ENCODE measurements at regions not wholly inside any gene's neighbourhood (a gene's known extent, or its start where the extent isn't known, plus 50 kb on each side); places are given as distances from the start of the nearest gene placed in this dataset.

DNA sequence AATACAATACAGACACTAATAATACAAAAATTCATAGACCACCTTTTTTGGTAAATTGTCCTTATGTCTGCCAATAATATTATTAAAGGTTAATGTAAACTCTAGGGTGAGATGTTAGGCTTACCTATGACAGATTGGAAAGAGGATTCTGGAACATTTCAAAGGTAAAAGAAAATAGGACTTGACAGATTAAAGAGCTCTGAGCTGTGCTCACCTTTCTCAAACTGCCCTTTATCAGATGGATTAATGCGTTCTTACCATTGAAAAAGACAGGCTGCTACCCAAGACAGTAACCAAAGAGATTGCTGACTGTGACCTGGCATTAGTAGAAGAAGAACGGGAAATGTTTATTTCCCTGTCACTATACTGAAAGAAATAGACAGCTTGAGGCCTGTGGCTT is 156.1 kb upstream of the MRPS30 start:
- H3K9ac ChIP-seq, result no peak overlapping the region
- H3K27me3 ChIP-seq, result no peaks in the 10 kb centered on the region
- no peaks in the 10 kb centered on the region for H3K9me3 ChIP-seq (ENCODE audit: low read depth)
- Mint-ChIP-seq H3K36me3 (peaks cover 8% of the 10 kb centered on the region), H3K27me3 (ENCODE audit: insufficient read depth, low read depth) (no peaks in the 10 kb centered on the region), H3K4me3 (no peak overlapping the region), H3K9me3 (peaks cover 23% of the 10 kb centered on the region), H3K4me1 (no peaks in the 10 kb centered on the region), H3K27ac (no peak overlapping the region)
- H4K20me1 ChIP-seq (ENCODE audit: low read depth), result no peaks in the 10 kb centered on the region
- no peaks in the 10 kb centered on the region for H3K36me3 ChIP-seq
- H3K27ac ChIP-seq, result no peak overlapping the region
- H3K4me2 ChIP-seq, result no peak overlapping the region
- H3K4me3 ChIP-seq, result no peak overlapping the region
- H2AFZ ChIP-seq (replicated peaks), result no peak overlapping the region
- no peaks in the 10 kb centered on the region for H3K79me2 ChIP-seq (ENCODE audit: low read depth)
- no peaks in the 10 kb centered on the region for H3F3A ChIP-seq (ENCODE audit: low read depth)
- H3K4me1 ChIP-seq, result no peaks in the 10 kb centered on the region
- no peak for TF ChIP-seq EZH2phosphoT487 (IDR thresholded peaks at IDR 0.05)
- TF ChIP-seq EZH2 (IDR thresholded peaks at IDR 0.05), result no peak
- TF ChIP-seq, protein P1, sequence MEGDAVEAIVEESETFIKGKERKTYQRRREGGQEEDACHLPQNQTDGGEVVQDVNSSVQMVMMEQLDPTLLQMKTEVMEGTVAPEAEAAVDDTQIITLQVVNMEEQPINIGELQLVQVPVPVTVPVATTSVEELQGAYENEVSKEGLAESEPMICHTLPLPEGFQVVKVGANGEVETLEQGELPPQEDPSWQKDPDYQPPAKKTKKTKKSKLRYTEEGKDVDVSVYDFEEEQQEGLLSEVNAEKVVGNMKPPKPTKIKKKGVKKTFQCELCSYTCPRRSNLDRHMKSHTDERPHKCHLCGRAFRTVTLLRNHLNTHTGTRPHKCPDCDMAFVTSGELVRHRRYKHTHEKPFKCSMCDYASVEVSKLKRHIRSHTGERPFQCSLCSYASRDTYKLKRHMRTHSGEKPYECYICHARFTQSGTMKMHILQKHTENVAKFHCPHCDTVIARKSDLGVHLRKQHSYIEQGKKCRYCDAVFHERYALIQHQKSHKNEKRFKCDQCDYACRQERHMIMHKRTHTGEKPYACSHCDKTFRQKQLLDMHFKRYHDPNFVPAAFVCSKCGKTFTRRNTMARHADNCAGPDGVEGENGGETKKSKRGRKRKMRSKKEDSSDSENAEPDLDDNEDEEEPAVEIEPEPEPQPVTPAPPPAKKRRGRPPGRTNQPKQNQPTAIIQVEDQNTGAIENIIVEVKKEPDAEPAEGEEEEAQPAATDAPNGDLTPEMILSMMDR (IDR thresholded peaks at IDR 0.05), result no peak
- DNase-seq (ENCODE audit: low spot score), result no peak

GRCh38 chr5:44646016-44646415 is 162.7 kb upstream of the MRPS30 start:
- no peaks in the 10 kb centered on the region for H3K9me3 Mint-ChIP-seq
- no peak overlapping the region for H3K4me3 ChIP-seq
- peaks cover 9% of the 10 kb centered on the region for H3K4me1 Mint-ChIP-seq
- H3K9me3 ChIP-seq (ENCODE audit: low read depth), result no peaks in the 10 kb centered on the region
- H3K4me3 Mint-ChIP-seq, result no peak overlapping the region
- no peaks in the 10 kb centered on the region for H3K36me3 Mint-ChIP-seq
- H3K27ac Mint-ChIP-seq, result no peak overlapping the region
- H3K4me1 ChIP-seq, result peaks cover 3% of the 10 kb centered on the region
- no peak overlapping the region for H2AFZ ChIP-seq (replicated peaks)
- H4K20me1 ChIP-seq (ENCODE audit: low read depth), result no peaks in the 10 kb centered on the region
- no peaks in the 10 kb centered on the region for H3F3A ChIP-seq (ENCODE audit: low read depth)
- TF ChIP-seq, protein P1 (IDR thresholded peaks at IDR 0.05), result no peak
- TF ChIP-seq EZH2phosphoT487 (IDR thresholded peaks at IDR 0.05) (no peak), EZH2 (IDR thresholded peaks at IDR 0.05) (no peak)
- H3K27me3 ChIP-seq, result no peaks in the 10 kb centered on the region
- no peaks in the 10 kb centered on the region for H3K27me3 Mint-ChIP-seq (ENCODE audit: insufficient read depth, low read depth)
- H3K79me2 ChIP-seq (ENCODE audit: low read depth), result no peaks in the 10 kb centered on the region
- no peak overlapping the region for H3K4me2 ChIP-seq
- no peak overlapping the region for H3K9ac ChIP-seq
- H3K36me3 ChIP-seq, result no peaks in the 10 kb centered on the region
- no peak overlapping the region for H3K27ac ChIP-seq
- DNase-seq (ENCODE audit: low spot score), result peak; percentile 43

GRCh38 chr5:44645502-44645901 is 163.2 kb upstream of the MRPS30 start:
- Histone ChIP-seq H4K20me1 (ENCODE audit: low read depth) (no peaks in the 10 kb centered on the region), H3K79me2 (ENCODE audit: low read depth) (no peaks in the 10 kb centered on the region), H3K27me3 (no peaks in the 10 kb centered on the region), H3K9ac (no peak overlapping the region), H3K4me1 (peaks cover 3% of the 10 kb centered on the region), H3F3A (ENCODE audit: low read depth) (no peaks in the 10 kb centered on the region), H3K36me3 (no peaks in the 10 kb centered on the region), H3K4me3 (no peak overlapping the region), H3K4me2 (no peak overlapping the region), H2AFZ (replicated peaks) (no peak overlapping the region), H3K9me3 (ENCODE audit: low read depth) (no peaks in the 10 kb centered on the region), H3K27ac (no peak overlapping the region)
- no peak for DNase-seq (ENCODE audit: low spot score)
- H3K4me1 Mint-ChIP-seq, result peaks cover 9% of the 10 kb centered on the region
- no peak for TF ChIP-seq EZH2 (IDR thresholded peaks at IDR 0.05)
- TF ChIP-seq, protein P1 (IDR thresholded peaks at IDR 0.05), result no peak
- TF ChIP-seq EZH2phosphoT487 (IDR thresholded peaks at IDR 0.05), result no peak
- H3K27me3 Mint-ChIP-seq (ENCODE audit: insufficient read depth, low read depth), result no peaks in the 10 kb centered on the region
- no peaks in the 10 kb centered on the region for H3K9me3 Mint-ChIP-seq
- no peaks in the 10 kb centered on the region for H3K36me3 Mint-ChIP-seq
- H3K27ac Mint-ChIP-seq, result no peak overlapping the region
- H3K4me3 Mint-ChIP-seq, result no peak overlapping the region
